ENCODE measurements at regions not wholly inside any gene's neighbourhood (a gene's known extent, or its start where the extent isn't known, plus 50 kb on each side); places are given as distances from the start of the nearest gene placed in this dataset.

DNA sequence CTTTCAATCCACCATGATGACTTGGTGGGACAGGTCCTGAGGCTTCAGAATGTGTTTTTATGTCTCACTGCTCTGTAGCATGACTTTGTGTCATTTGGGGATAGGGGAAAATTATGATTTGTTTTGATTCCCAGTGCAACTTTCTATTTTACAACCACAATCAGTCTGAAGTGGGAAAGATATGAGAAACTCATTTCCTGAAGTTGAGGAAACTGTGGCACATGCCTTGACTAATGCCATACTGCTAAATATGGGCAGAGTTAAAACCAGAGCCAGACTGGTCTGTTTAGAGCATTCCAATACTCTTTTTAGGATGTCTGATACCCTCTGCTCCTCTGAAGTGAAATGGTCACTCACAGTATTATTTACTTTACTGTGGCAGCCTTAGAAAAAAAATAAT is 307.7 kb downstream of the ADRA2A start:
- DNase-seq (ENCODE audit: low spot score in 2 of 2), result no peak
- Histone ChIP-seq H3K4me1 (no peaks in the 10 kb centered on the region), H3K27ac (no peak overlapping the region), H3K9me3 (no peaks in the 10 kb centered on the region), H3K4me3 (no peak overlapping the region), H3K36me3 (no peaks in the 10 kb centered on the region), H3K27me3 (no peaks in the 10 kb centered on the region)
- TF ChIP-seq EP300 (IDR thresholded peaks at IDR 0.05), result no peak
- TF ChIP-seq, protein P1, sequence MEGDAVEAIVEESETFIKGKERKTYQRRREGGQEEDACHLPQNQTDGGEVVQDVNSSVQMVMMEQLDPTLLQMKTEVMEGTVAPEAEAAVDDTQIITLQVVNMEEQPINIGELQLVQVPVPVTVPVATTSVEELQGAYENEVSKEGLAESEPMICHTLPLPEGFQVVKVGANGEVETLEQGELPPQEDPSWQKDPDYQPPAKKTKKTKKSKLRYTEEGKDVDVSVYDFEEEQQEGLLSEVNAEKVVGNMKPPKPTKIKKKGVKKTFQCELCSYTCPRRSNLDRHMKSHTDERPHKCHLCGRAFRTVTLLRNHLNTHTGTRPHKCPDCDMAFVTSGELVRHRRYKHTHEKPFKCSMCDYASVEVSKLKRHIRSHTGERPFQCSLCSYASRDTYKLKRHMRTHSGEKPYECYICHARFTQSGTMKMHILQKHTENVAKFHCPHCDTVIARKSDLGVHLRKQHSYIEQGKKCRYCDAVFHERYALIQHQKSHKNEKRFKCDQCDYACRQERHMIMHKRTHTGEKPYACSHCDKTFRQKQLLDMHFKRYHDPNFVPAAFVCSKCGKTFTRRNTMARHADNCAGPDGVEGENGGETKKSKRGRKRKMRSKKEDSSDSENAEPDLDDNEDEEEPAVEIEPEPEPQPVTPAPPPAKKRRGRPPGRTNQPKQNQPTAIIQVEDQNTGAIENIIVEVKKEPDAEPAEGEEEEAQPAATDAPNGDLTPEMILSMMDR (IDR thresholded peaks at IDR 0.05), result no peak
- TF ChIP-seq POLR2A (IDR thresholded peaks at IDR 0.05), result no peak
- TF ChIP-seq POLR2AphosphoS5 (IDR thresholded peaks at IDR 0.05), result no peak

- H3K4me1 ChIP-seq, result no peaks in the 10 kb centered on the region
- DNase-seq (ENCODE audit: low spot score in 2 of 2), result no peak
- WGBS, result 63% methylated on average over 5 of the region's 5 CpGs
- no peaks in the 10 kb centered on the region for H3K36me3 ChIP-seq
- no peaks in the 10 kb centered on the region for H3K27me3 ChIP-seq
- H3K9me3 ChIP-seq, result no peaks in the 10 kb centered on the region
- TF ChIP-seq POLR2AphosphoS5 (IDR thresholded peaks at IDR 0.05) (no peak), EP300 (IDR thresholded peaks at IDR 0.05) (no peak), POLR2A (IDR thresholded peaks at IDR 0.05) (no peak)
- TF ChIP-seq, protein P1 (IDR thresholded peaks at IDR 0.05), result no peak
- H3K27ac ChIP-seq, result no peak overlapping the region
- H3K4me3 ChIP-seq, result no peak overlapping the region
Measured at GRCh38 chr10:111390813-111391563, 314.2 kb downstream of the ADRA2A start.

DNA sequence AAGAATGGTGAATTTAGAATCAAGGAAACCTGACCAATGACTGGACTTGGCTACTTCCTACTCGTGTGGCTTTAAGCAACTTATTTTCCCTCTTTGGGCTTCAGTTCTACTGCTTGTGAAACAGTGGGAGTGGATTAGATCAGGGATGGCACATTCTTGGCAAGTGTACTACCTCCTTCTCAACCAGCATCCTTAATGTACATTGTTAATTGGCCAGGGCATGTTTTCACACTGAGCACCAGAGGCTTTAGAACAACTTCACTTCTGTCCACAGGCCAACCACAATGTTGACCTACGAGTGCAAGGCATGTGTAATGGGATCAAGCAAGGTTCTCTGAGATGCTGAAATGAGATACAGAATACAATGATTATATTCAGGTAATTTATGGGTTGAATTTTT is 315.3 kb downstream of the ADRA2A start:
- Histone ChIP-seq H3K9me3 (no peaks in the 10 kb centered on the region), H3K4me1 (no peaks in the 10 kb centered on the region), H3K27me3 (no peaks in the 10 kb centered on the region), H3K36me3 (no peaks in the 10 kb centered on the region), H3K27ac (no peak overlapping the region), H3K4me3 (no peak overlapping the region)
- WGBS, result 28% methylated on average over 2 of the region's 2 CpGs
- no peak for DNase-seq (ENCODE audit: low spot score in 2 of 2)
- TF ChIP-seq EP300 (IDR thresholded peaks at IDR 0.05) (no peak), POLR2AphosphoS5 (IDR thresholded peaks at IDR 0.05) (no peak), POLR2A (IDR thresholded peaks at IDR 0.05) (no peak)
- TF ChIP-seq, protein P1 (IDR thresholded peaks at IDR 0.05), result no peak

DNA sequence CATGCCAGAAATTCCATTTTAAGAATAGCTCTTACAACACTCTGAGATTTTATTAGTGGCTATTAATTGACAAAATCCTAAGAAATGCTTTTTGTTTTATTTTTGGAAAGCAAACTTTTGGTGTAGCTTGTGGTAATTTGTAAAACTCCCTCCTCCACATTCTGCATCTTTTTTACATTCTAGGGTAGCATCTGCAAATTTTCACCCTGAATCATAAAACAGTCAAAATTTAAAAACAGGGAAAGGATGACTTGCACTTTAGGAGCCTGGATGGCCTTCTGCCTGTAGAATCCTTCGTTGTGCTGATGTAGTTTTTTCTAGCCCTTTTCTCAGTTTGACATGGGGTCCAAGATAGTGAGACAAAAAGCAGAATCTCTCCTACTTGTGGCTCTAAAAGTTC is 316.1 kb downstream of the ADRA2A start:
- no peaks in the 10 kb centered on the region for H3K9me3 ChIP-seq
- 3% methylated on average over 1 of the region's 1 CpG for WGBS
- no peak overlapping the region for H3K27ac ChIP-seq
- no peak for DNase-seq (ENCODE audit: low spot score in 2 of 2)
- TF ChIP-seq, protein P1 (IDR thresholded peaks at IDR 0.05), result no peak
- TF ChIP-seq EP300 (IDR thresholded peaks at IDR 0.05), result no peak
- no peak for TF ChIP-seq POLR2AphosphoS5 (IDR thresholded peaks at IDR 0.05)
- TF ChIP-seq POLR2A (IDR thresholded peaks at IDR 0.05), result no peak
- H3K27me3 ChIP-seq, result no peaks in the 10 kb centered on the region
- no peaks in the 10 kb centered on the region for H3K36me3 ChIP-seq
- H3K4me1 ChIP-seq, result no peaks in the 10 kb centered on the region
- H3K4me3 ChIP-seq, result no peak overlapping the region

- DNase-seq (ENCODE audit: low spot score in 2 of 2), result no peak
- Histone ChIP-seq H3K4me3 (no peak overlapping the region), H3K4me1 (no peaks in the 10 kb centered on the region), H3K36me3 (no peaks in the 10 kb centered on the region), H3K27ac (no peak overlapping the region), H3K9me3 (no peaks in the 10 kb centered on the region), H3K27me3 (no peaks in the 10 kb centered on the region)
- no peak for TF ChIP-seq EP300 (IDR thresholded peaks at IDR 0.05)
- TF ChIP-seq POLR2A (IDR thresholded peaks at IDR 0.05), result no peak
- TF ChIP-seq, protein P1 (IDR thresholded peaks at IDR 0.05), result no peak
- no peak for TF ChIP-seq POLR2AphosphoS5 (IDR thresholded peaks at IDR 0.05)
- WGBS, result 65% methylated on average over 3 of the region's 3 CpGs
Measured at GRCh38 chr10:111410740-111411139, 333.9 kb downstream of the ADRA2A start.
